ENCODE measurements at regions not wholly inside any gene's neighbourhood (a gene's known extent, or its start where the extent isn't known, plus 50 kb on each side); places are given as distances from the start of the nearest gene placed in this dataset.

- no peak for TF ChIP-seq EZH2phosphoT487 (IDR thresholded peaks at IDR 0.05; ENCODE audit: low read depth)
- no peak for TF ChIP-seq CTCF (IDR thresholded peaks at IDR 0.05; ENCODE audit: low read depth, low read length)
Observed at GRCh38 chr3:3276630-3277029, 97.1 kb upstream of the CRBN start.
